ENCODE measurements at regions not wholly inside any gene's neighbourhood (a gene's known extent, or its start where the extent isn't known, plus 50 kb on each side); places are given as distances from the start of the nearest gene placed in this dataset.

GRCh38 chr14:95381726-95382125 lies 62.0 kb upstream of the CLMN start:
- no peak for DNase-seq

DNA sequence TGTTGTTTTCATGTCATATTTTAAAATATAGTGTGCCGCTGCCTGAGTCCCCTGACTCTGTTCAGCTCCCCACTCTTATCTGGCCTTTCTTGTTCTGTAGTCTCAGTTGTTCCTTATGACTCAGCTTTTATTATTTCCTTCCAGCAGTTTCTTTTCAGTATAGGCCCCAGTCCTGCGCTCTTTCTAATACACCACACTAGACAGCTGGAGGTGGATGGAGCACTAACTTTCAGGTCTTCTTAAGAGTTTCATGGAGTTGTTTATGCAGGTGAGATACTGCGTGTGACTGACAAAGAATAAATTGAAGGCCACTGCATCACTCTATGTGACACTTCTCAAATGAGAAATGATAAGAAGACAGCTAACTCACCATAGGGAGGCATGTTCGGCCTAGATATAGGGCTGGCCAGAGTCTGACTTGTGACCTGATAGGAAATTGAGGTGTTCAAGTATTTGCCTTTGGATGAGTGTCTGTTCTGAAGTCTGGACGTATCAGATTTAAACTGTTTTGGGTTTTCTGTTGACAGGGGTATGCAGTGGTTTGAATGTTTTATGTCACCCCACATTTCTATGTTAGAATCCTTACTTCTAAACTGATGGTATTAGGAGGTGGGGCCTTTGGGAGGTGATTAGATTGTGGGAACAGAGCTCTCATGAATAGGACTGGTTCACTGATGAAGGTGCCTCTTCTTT lies 60.8 kb upstream of the CLMN start:
- no peak for DNase-seq

DNA sequence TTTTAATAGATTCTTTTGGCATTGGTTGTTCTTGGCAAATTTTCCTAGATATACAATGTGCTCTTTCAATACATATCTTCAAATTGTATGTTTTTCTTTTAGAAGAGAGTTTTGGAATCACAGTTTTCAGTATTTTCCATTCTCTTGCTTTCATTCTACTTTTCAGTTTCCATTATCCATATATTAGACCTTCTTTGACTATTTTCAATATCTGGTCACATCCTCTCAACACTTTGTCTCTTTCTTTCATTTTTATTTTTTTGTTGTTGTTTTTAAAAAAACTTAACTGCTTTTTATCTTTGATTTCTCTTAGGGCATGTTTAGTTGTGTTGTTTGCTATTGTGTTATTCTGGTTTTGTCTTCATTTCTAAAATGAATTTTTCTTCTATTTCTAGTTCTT lies 59.9 kb upstream of the CLMN start:
- no peak for DNase-seq

GRCh38 chr14:95375539-95376109 lies 55.9 kb upstream of the CLMN start:
- no peak for DNase-seq

GRCh38 chr14:95374239-95374997 lies 54.7 kb upstream of the CLMN start:
- DNase-seq, result no peak

DNA sequence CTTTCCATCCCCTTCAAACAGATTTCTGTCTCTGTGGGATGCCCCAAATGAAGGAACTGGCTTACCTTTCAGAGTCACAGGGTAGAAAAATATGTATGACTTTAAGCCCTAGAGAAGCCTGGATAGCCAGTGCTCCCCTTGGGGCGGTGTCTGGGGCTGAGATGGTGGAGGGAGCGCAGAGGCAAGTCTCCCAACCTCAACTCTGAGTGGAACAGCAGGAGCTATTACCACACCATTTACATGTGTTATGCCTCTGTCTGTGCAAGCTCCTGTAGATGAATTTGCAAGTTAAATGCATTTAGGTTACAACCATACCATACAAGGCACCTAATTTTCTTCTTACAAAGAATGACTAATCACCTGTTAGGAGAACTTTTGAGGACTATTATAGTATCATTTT lies 50.4 kb upstream of the CLMN start:
- no peak for DNase-seq
